Epithelial cell of esophagus (primary cell): ENCODE measurements at regions not wholly inside any gene's neighbourhood (a gene's known extent, or its start where the extent isn't known, plus 50 kb on each side); places are given as distances from the start of the nearest gene placed in this dataset.

Experiments
- DNase-seq: peaks from one replicate; pipeline ENCODE4 v3.0.0; 2010; ENCODE audit warnings: low read depth
- H3K4me3 ChIP-seq: 2 replicates; pipeline ENCODE4 v1.5.1; 2011; ENCODE audit warnings: mild to moderate bottlenecking, low read length, control low read depth
- CTCF ChIP-seq: IDR thresholded peaks from 2 replicates; pipeline ENCODE4 v1.5.1; 2011; ENCODE audit warnings: low read depth, mild to moderate bottlenecking, low read length, control low read depth, inconsistent platforms; ENCODE audit not compliant: insufficient read depth; ENCODE audit errors: missing control alignments

- DNase-seq, result no peak
- H3K4me3 ChIP-seq, result no peak overlapping the region
- no peak for TF ChIP-seq CTCF
Observed at GRCh38 chr1:189036628-189037027, 1441.0 kb downstream of the BRINP3 start.

- TF ChIP-seq CTCF, result no peak
Observed at GRCh38 chr1:189046127-189046526, 1431.5 kb downstream of the BRINP3 start.

GRCh38 chr1:189084811-189085210 is 1392.9 kb downstream of the BRINP3 start:
- H3K4me3 ChIP-seq, result no peak overlapping the region
- TF ChIP-seq CTCF, result no peak
- no peak for DNase-seq

More at GRCh38 chr1:189046127-189046526, 1431.5 kb downstream of the BRINP3 start:
- DNase-seq, result no peak
- no peak overlapping the region for H3K4me3 ChIP-seq

GRCh38 chr1:189103956-189104355 is 1373.7 kb downstream of the BRINP3 start:
- peak; percentile 28 for DNase-seq
- no peak for TF ChIP-seq CTCF
- no peak overlapping the region for H3K4me3 ChIP-seq

- H3K4me3 ChIP-seq, result no peak overlapping the region
- no peak for DNase-seq
- TF ChIP-seq CTCF, result no peak
Observed at GRCh38 chr1:189117072-189117770, 1360.4 kb downstream of the BRINP3 start.

GRCh38 chr1:189121941-189122340 is 1355.7 kb downstream of the BRINP3 start:
- TF ChIP-seq CTCF, result no peak
- no peak for DNase-seq
- H3K4me3 ChIP-seq, result no peak overlapping the region

GRCh38 chr1:189125694-189126093 is 1352.0 kb downstream of the BRINP3 start:
- TF ChIP-seq CTCF, result no peak
- DNase-seq, result no peak
- no peak overlapping the region for H3K4me3 ChIP-seq
